GM12878 (cell line): ENCODE measurements at regions not wholly inside any gene's neighbourhood (a gene's known extent, or its start where the extent isn't known, plus 50 kb on each side); places are given as distances from the start of the nearest gene placed in this dataset.

Source experiments
- ATAC-seq: fragments of 200-7000 bp; cut with Tn5 transposase; 3 replicates; pipeline ENCODE4 v1.9.1; 2020; ENCODE audit warnings: mild to moderate bottlenecking, moderate library complexity
- BruUV-seq: library from RNA; stranded (reverse); fragments of 400-500 nt; replicated peaks from 2 replicates; lab custom pipeline; 2021; lab: Mats Ljungman, UMichigan
- CTCF ChIA-PET: fragments of 300-600 bp; sonication (Branson Sonifier 250); formaldehyde crosslinking; extraction: SDS; loops from one replicate; lab custom pipeline; 2021; ENCODE audit warnings: inconsistent platforms; lab: Yijun Ruan, JAX
- POLR2A ChIA-PET: fragments of 350-600 bp; formaldehyde crosslinking; extraction: SDS; loops from one replicate; lab custom pipeline; 2021; ENCODE audit warnings: inconsistent platforms; lab: Charles Lee
- RAD21 ChIA-PET: fragments of 300-600 bp; sonication (Branson Sonifier 250); formaldehyde crosslinking; loops from one replicate; lab custom pipeline; 2023; ENCODE audit warnings: antibody characterized with exemption; ENCODE audit not compliant: unreplicated experiment; lab: Charles Lee
- SMC1A ChIA-PET: fragments of 300-600 bp; sonication (Branson Sonifier 250); formaldehyde crosslinking; loops from one replicate; lab custom pipeline; 2023; ENCODE audit not compliant: unreplicated experiment, uncharacterized antibody; lab: Charles Lee
- DNase-seq: peaks from one replicate; pipeline ENCODE4 v3.0.0-alpha.2; 2011; ENCODE audit warnings: low read depth, low spot score
- FAIRE-seq: peaks from 3 replicates; lab custom pipeline; 2011; peaks lifted over from hg19 to GRCh38; lab: Jason Lieb, UNC
- H2AFZ ChIP-seq: 2 replicates; pipeline ENCODE4 v1.6.0; 2011; ENCODE audit warnings: low read depth, low read length, control low read depth; ENCODE audit not compliant: control insufficient read depth
- H3K27ac ChIP-seq: 2 replicates; pipeline ENCODE4 v1.5.1; 2011; ENCODE audit warnings: control low read depth; ENCODE audit not compliant: control insufficient read depth, insufficient read depth
- H3K27me3 ChIP-seq, 2 experiments: replicated peaks in 1 of 2; 2 replicates each; pipeline versions ENCODE4 v1.6.0 to v1.6.1; 2011; ENCODE audit warnings: low read length in 1 of 2; ENCODE audit not compliant: control insufficient read depth in 2 of 2, insufficient read depth in 2 of 2
- H3K36me3 ChIP-seq, 2 experiments: 2 replicates each; pipeline ENCODE4 v1.5.1; 2011; ENCODE audit warnings: low read length in 1 of 2; ENCODE audit not compliant: control insufficient read depth in 2 of 2, insufficient read depth in 2 of 2
- H3K4me1 ChIP-seq: 2 replicates; pipeline ENCODE4 v1.6.1; 2011; ENCODE audit warnings: mild to moderate bottlenecking, low read length, moderate library complexity, mixed read lengths; ENCODE audit not compliant: control insufficient read depth, insufficient read depth
- H3K4me2 ChIP-seq: 2 replicates; pipeline ENCODE4 v1.6.0; 2011; ENCODE audit warnings: control low read depth; ENCODE audit not compliant: control insufficient read depth, insufficient read depth
- H3K4me3 ChIP-seq: fragments of 200-600 bp; sonication (generic); 2 replicates; pipeline ENCODE4 v1.5.1; 2016
- H3K79me2 ChIP-seq: 2 replicates; pipeline ENCODE4 v1.6.0; 2011; ENCODE audit warnings: low read length; ENCODE audit not compliant: control insufficient read depth, insufficient read depth
- H3K9ac ChIP-seq: 2 replicates; pipeline ENCODE4 v1.8.0; 2011; ENCODE audit warnings: low read length, control low read depth, mixed read lengths; ENCODE audit not compliant: control insufficient read depth, insufficient read depth
- H3K9me3 ChIP-seq: replicated peaks from 3 replicates; pipeline ENCODE4 v1.5.1; 2011; ENCODE audit warnings: mild to moderate bottlenecking, low read length; ENCODE audit not compliant: control insufficient read depth, insufficient read depth
- H4K20me1 ChIP-seq: 2 replicates; pipeline ENCODE4 v1.6.0; 2011; ENCODE audit not compliant: control insufficient read depth, insufficient read depth
- IKZF1 ChIP-seq: fragments of 450-650 bp; conservative IDR thresholded peaks from 2 replicates; pipeline ENCODE4 v1.6.1; 2017; ENCODE audit warnings: antibody characterized with exemption, mild to moderate bottlenecking
- JUND ChIP-seq: IDR thresholded peaks from 2 replicates; pipeline ENCODE4 v1.6.1; 2012; ENCODE audit warnings: low read depth, mild to moderate bottlenecking, low read length, improper control_type of control experiment, moderate library complexity
- NR2F1 ChIP-seq: fragments of 450-650 bp; conservative IDR thresholded peaks from 2 replicates; pipeline ENCODE4 v1.6.1; 2017; ENCODE audit warnings: mild to moderate bottlenecking
- RELA ChIP-seq: fragments of 450-650 bp; IDR thresholded peaks from 2 replicates; pipeline ENCODE4 v1.8.0; 2014; ENCODE audit warnings: borderline replicate concordance; ENCODE audit not compliant: partially characterized antibody
- SPI1 ChIP-seq: IDR thresholded peaks from 2 replicates; pipeline ENCODE4 v1.6.1; 2011; ENCODE audit warnings: low read depth, mild to moderate bottlenecking, low read length, moderate library complexity, borderline replicate concordance; ENCODE audit not compliant: insufficient read depth
- SREBF2 ChIP-seq: IDR thresholded peaks from 2 replicates; pipeline ENCODE4 v1.6.1; 2012; ENCODE audit warnings: mild to moderate bottlenecking, low read length
- SRF ChIP-seq, 2 experiments: IDR thresholded peaks; 2 replicates each; pipeline ENCODE4 v1.6.1; 2011; ENCODE audit warnings: low read depth in 2 of 2, low read length in 2 of 2, mild to moderate bottlenecking in 1 of 2, moderate library complexity in 1 of 2
- WGBS: methylation state at CpG from one replicate; pipeline ENCODE4 v1.1.6; 2016; ENCODE audit warnings: low lambda C conversion rate; ENCODE audit not compliant: insufficient replicate concordance, insufficient coverage; ENCODE audit errors: missing lambda C conversion rate; 5-methylcytosine and 5-hydroxymethylcytosine counted together
- in situ Hi-C: fragments of 300-500 bp; cut with MboI; formaldehyde crosslinking; loops from 9 replicates; pipeline ENCODE4 v1.14.3; 2018; ENCODE audit warnings: mixed read lengths
- intact Hi-C: fragments of 100-400 bp; cut with micrococcal nuclease; formaldehyde crosslinking; loops from one replicate; pipeline ENCODE4 v1.14.2; 2022; ENCODE audit not compliant: unreplicated experiment
- TF ChIP-seq, protein P1 (sequence below): fragments of 450-650 bp; IDR thresholded peaks from 2 replicates; pipeline ENCODE4 v1.6.1; 2014; ENCODE audit warnings: mild to moderate bottlenecking
- TF ChIP-seq, protein P2 (sequence below): IDR thresholded peaks from 2 replicates; pipeline ENCODE4 v1.6.1; 2012; ENCODE audit warnings: low read depth, low read length, improper control_type of control experiment

DNA sequence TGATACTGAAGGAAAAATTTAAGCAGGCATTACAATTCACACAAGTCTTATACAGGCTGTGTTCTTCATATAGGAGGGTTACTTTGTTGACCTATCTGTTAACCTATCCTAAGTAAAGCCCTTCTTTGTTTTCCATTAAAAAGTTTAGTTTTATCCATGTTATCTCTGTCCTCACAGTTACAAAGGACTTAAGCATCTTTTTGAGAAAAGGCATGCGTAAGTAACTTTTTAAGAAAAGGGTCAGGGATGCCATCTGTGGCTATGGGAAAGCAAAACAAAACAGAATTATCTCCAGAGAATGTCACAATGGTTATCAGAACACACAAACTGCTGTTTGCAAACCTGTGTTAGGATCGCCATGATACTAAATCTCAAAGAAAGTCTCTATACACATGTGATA lies 295.8 kb upstream of the MTPN start:
- FAIRE-seq, result no peak
- in situ Hi-C loops, result no loop called here

More for the DNA sequence above, 295.8 kb upstream of the MTPN start:
- Histone ChIP-seq H3K9me3 (no peaks in the 10 kb centered on the region; the same call in 2 of the 3 replicates), H2AFZ (no peak overlapping the region), H3K4me1 (no peaks in the 10 kb centered on the region), H4K20me1 (no peaks in the 10 kb centered on the region), H3K4me2 (no peak overlapping the region), H3K36me3 (no peaks in the 10 kb centered on the region), H3K9ac (no peak overlapping the region), H3K79me2 (no peaks in the 10 kb centered on the region), H3K27me3 (no peaks in the 10 kb centered on the region), H3K27ac (no peak overlapping the region), H3K4me3 (no peak overlapping the region)
- POLR2A ChIA-PET, result no interaction called here
- RAD21 ChIA-PET, result no interaction called here
- 34% methylated on average over 2 of the region's 2 CpGs for WGBS
- SMC1A ChIA-PET, result no interaction called here
- CTCF ChIA-PET, result no interaction called here
- no peak for DNase-seq
- TF ChIP-seq, protein P1, sequence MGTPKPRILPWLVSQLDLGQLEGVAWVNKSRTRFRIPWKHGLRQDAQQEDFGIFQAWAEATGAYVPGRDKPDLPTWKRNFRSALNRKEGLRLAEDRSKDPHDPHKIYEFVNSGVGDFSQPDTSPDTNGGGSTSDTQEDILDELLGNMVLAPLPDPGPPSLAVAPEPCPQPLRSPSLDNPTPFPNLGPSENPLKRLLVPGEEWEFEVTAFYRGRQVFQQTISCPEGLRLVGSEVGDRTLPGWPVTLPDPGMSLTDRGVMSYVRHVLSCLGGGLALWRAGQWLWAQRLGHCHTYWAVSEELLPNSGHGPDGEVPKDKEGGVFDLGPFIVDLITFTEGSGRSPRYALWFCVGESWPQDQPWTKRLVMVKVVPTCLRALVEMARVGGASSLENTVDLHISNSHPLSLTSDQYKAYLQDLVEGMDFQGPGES, result no peak
- TF ChIP-seq SRF (IDR thresholded peaks at IDR 0.05; ENCODE audit: low read depth in 2 of 2, low read length in 2 of 2) (no peak), SPI1 (no peak), RELA (no peak), NR2F1 (no peak), SREBF2 (no peak), JUND (no peak), IKZF1 (no peak)
- TF ChIP-seq, protein P2, sequence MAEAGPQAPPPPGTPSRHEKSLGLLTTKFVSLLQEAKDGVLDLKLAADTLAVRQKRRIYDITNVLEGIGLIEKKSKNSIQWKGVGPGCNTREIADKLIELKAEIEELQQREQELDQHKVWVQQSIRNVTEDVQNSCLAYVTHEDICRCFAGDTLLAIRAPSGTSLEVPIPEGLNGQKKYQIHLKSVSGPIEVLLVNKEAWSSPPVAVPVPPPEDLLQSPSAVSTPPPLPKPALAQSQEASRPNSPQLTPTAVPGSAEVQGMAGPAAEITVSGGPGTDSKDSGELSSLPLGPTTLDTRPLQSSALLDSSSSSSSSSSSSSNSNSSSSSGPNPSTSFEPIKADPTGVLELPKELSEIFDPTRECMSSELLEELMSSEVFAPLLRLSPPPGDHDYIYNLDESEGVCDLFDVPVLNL, result no peak
- ATAC-seq, result no peak
- intact Hi-C loops, result no loop called here
- no TSS peak for BruUV-seq
